ENCODE measurements at regions not wholly inside any gene's neighbourhood (a gene's known extent, or its start where the extent isn't known, plus 50 kb on each side); places are given as distances from the start of the nearest gene placed in this dataset.

DNA sequence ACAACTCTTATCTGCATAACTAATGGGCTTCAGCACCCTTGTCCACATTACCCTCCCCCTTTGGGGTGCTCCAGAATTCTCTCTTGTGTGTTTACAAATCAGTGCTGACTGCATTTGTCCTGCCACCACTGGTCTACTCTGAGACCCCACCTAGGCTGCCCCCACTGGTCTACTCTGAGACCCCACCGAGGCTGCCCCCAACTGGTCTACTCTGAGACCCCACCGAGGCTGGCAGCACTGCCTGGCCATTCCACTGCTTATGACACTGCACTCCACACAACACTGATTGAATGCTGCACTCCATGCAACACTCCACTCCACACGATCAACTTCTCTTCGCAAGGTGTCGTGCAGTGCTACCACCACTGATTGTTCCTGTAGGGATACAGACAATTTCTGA, 1459.2 kb upstream of the SLC10A2 start:
- ChIA-PET POLR2A (no interaction called here), CTCF (no interaction called here)
- Histone ChIP-seq H3K4me1 (ENCODE audit: control insufficient read depth, insufficient read depth, low read length) (no peaks in the 10 kb centered on the region), H3K9me3 (ENCODE audit: control insufficient read depth, insufficient read depth, low read depth, low read length) (no peaks in the 10 kb centered on the region), H3K27ac (ENCODE audit: extremely low read depth, low read depth, low read length) (no peak overlapping the region), H3K36me3 (ENCODE audit: control insufficient read depth in 2 of 2, insufficient read depth in 1 of 2, low read length in 2 of 2) (no peaks in the 10 kb centered on the region), H3K4me3 (ENCODE audit: low read depth, low read length) (no peak overlapping the region)
- 0 out of 2 replicates have a peak, but pooled peaks have one; percentile 10 for TF ChIP-seq GLIS1 (tag by site-specific recombination; IDR thresholded peaks at IDR 0.05)
- TF ChIP-seq KLF17 (tag by site-specific recombination; IDR thresholded peaks at IDR 0.05), result no peak
- TF ChIP-seq ZNF324 (tag by site-specific recombination; IDR thresholded peaks at IDR 0.05), result no peak

DNA sequence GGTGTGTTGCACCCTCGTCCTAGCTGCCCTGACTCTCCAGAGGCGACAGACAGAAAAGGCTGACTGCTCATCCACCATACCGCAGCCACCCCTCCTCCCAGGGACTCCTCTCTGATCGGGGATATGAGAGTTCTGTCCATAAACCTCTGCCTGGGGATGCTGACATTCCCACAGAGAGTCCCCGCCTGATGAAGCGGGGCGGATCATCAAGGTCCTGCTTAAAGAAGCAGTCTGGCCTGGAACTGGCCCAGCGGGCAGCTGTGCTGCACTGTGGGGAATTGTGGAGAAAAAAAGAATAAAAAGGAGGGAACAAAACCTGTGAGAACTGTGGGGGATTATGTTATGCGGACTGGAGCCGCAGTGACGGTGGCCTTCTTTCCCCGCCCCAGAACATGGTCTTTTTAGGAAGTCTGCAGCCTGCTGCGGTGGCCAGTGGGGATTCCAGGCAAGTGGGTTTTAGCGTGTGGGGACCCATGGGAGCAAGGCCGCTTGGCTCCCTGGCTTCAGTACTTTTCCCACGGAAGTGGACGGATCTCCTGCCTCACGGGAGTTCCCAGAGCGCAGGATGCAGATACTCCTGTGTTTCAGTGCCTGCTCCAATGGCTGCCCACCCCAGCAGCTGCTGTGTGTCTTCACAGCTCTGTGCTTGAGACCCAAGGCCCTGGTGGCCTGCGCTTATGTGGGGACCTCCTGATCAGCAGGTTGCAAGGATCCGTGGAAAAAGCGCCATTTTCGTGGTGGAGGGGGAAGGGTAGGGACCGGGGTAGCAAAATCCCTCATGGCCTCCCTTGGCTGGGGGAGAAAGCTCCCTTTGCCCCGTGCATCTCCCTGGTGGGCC, 1456.2 kb upstream of the SLC10A2 start:
- Histone ChIP-seq H3K4me3 (ENCODE audit: low read depth, low read length) (no peak overlapping the region), H3K4me1 (ENCODE audit: control insufficient read depth, insufficient read depth, low read length) (no peaks in the 10 kb centered on the region), H3K9me3 (ENCODE audit: control insufficient read depth, insufficient read depth, low read depth, low read length) (no peaks in the 10 kb centered on the region), H3K36me3 (ENCODE audit: control insufficient read depth in 2 of 2, insufficient read depth in 1 of 2, low read length in 2 of 2) (no peaks in the 10 kb centered on the region), H3K27ac (ENCODE audit: extremely low read depth, low read depth, low read length) (no peak overlapping the region)
- TF ChIP-seq MEIS1 (CRISPR knock-in tag; IDR thresholded peaks at IDR 0.05; ENCODE audit: borderline replicate concordance) (no peak), ZSCAN30 (tag by site-specific recombination; IDR thresholded peaks at IDR 0.05) (no peak), ZNF521 (tag by site-specific recombination; IDR thresholded peaks at IDR 0.05) (no peak), YY1 (tag by site-specific recombination; IDR thresholded peaks at IDR 0.05) (no peak), PRDM2 (tag by site-specific recombination; IDR thresholded peaks at IDR 0.05; ENCODE audit: borderline replicate concordance) (no peak), ZNF843 (tag by site-specific recombination; IDR thresholded peaks at IDR 0.05) (no peak)
- CTCF ChIA-PET, result no interaction called here
- POLR2A ChIA-PET, result no interaction called here

GRCh38 chr13:104510422-104510821, 1444.2 kb upstream of the SLC10A2 start:
- CTCF ChIA-PET, result no interaction called here
- Histone ChIP-seq H3K4me3 (ENCODE audit: low read depth, low read length) (no peak overlapping the region), H3K4me1 (ENCODE audit: control insufficient read depth, insufficient read depth, low read length) (no peaks in the 10 kb centered on the region), H3K9me3 (ENCODE audit: control insufficient read depth, insufficient read depth, low read depth, low read length) (no peaks in the 10 kb centered on the region), H3K36me3 (ENCODE audit: control insufficient read depth in 2 of 2, insufficient read depth in 1 of 2, low read length in 2 of 2) (no peaks in the 10 kb centered on the region), H3K27ac (ENCODE audit: extremely low read depth, low read depth, low read length) (no peak overlapping the region)
- POLR2A ChIA-PET, result no interaction called here
- TF ChIP-seq ZNF629 (tag by site-specific recombination; IDR thresholded peaks at IDR 0.05) (no peak), ZNF132 (tag by site-specific recombination; IDR thresholded peaks at IDR 0.05; ENCODE audit: borderline replicate concordance) (no peak), ZBTB8A (tag by site-specific recombination; IDR thresholded peaks at IDR 0.05) (no peak), ZNF37A (tag by site-specific recombination; IDR thresholded peaks at IDR 0.05) (no peak), ZNF146 (tag by site-specific recombination; IDR thresholded peaks at IDR 0.05) (no peak), MEIS1 (CRISPR knock-in tag; IDR thresholded peaks at IDR 0.05; ENCODE audit: borderline replicate concordance) (no peak), ZSCAN4 (tag by site-specific recombination; IDR thresholded peaks at IDR 0.05) (no peak), ZNF280D (tag by site-specific recombination; IDR thresholded peaks at IDR 0.05) (no peak), ZNF366 (tag by site-specific recombination; conservative IDR thresholded peaks at IDR 0.05) (no peak)
- TF ChIP-seq, protein P1, sequence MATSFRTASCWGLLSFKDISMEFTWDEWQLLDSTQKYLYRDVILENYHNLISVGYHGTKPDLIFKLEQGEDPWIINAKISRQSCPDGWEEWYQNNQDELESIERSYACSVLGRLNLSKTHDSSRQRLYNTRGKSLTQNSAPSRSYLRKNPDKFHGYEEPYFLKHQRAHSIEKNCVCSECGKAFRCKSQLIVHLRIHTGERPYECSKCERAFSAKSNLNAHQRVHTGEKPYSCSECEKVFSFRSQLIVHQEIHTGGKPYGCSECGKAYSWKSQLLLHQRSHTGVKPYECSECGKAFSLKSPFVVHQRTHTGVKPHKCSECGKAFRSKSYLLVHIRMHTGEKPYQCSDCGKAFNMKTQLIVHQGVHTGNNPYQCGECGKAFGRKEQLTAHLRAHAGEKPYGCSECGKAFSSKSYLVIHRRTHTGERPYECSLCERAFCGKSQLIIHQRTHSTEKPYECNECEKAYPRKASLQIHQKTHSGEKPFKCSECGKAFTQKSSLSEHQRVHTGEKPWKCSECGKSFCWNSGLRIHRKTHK (tag by site-specific recombination; IDR thresholded peaks at IDR 0.05), result no peak
